ENCODE measurements at regions not wholly inside any gene's neighbourhood (a gene's known extent, or its start where the extent isn't known, plus 50 kb on each side); places are given as distances from the start of the nearest gene placed in this dataset.

- TF ChIP-seq CTCF (IDR thresholded peaks at IDR 0.05 in 4 of 5, conservative IDR thresholded peaks at IDR 0.05 in 1 of 5) (no peak), POLR2A (IDR thresholded peaks at IDR 0.05) (no peak)
Observed at GRCh38 chr6:14309951-14310445, 192.4 kb downstream of the CD83 start.
